Activated naive CD8-positive, alpha-beta T cell treated with anti-CD3 and anti-CD28 coated beads for 36 hours (primary cell): ENCODE measurements at regions not wholly inside any gene's neighbourhood (a gene's known extent, or its start where the extent isn't known, plus 50 kb on each side); places are given as distances from the start of the nearest gene placed in this dataset.
"Not testable (repeated sequence)": the region's sequence is repeated elsewhere in the genome, so short reads cannot be mapped to it uniquely, and the experiment has no call there.

Experiments
- DNase-seq: peaks from one replicate; pipeline ENCODE4 v3.0.0; 2021
- H3K27ac Mint-ChIP-seq: one replicate; pipeline ENCODE4 v1.8.0; 2022; ENCODE audit warnings: mild to moderate bottlenecking, moderate library complexity, mixed read lengths
- H3K27me3 Mint-ChIP-seq: one replicate; pipeline ENCODE4 v1.8.0; 2022; ENCODE audit warnings: mild to moderate bottlenecking, mixed read lengths
- H3K36me3 Mint-ChIP-seq: one replicate; pipeline ENCODE4 v1.8.0; 2021; ENCODE audit warnings: mild to moderate bottlenecking, mixed read lengths
- H3K4me1 Mint-ChIP-seq: one replicate; pipeline ENCODE4 v1.8.0; 2021; ENCODE audit warnings: mixed read lengths
- H3K4me3 Mint-ChIP-seq: one replicate; pipeline ENCODE4 v1.8.0; 2022; ENCODE audit warnings: mild to moderate bottlenecking, moderate library complexity, mixed read lengths
- H3K9me3 Mint-ChIP-seq: one replicate; pipeline ENCODE4 v1.8.0; 2022; ENCODE audit warnings: mixed read lengths

DNA sequence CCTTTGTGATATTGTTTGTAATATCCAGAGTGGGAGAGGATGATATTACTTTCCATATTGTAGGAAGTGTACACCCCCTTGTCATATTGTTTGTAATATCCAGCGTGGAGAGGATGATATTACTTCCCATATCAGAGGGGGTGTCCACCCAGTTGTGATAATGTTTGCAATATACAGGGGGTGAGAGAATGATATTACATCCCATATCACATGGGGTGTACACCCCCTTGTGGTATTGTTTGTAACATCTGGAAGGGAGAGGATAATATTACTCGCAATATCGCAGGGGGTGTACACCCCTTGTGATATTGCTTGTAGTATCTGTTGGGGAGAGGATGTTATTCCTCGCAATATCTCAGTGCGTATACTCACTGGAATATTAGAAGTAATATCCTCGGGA lies 61.5 kb downstream of the PRSS23 start:
- DNase-seq: no peak
- no peaks in the 10 kb centered on the region for H3K9me3 Mint-ChIP-seq
- H3K27ac Mint-ChIP-seq: no peak overlapping the region
- H3K4me3 Mint-ChIP-seq: no peak overlapping the region
- H3K36me3 Mint-ChIP-seq: no peaks in the 10 kb centered on the region
- H3K4me1 Mint-ChIP-seq: no peaks in the 10 kb centered on the region
- H3K27me3 Mint-ChIP-seq: peaks cover 18% of the 10 kb centered on the region

DNA sequence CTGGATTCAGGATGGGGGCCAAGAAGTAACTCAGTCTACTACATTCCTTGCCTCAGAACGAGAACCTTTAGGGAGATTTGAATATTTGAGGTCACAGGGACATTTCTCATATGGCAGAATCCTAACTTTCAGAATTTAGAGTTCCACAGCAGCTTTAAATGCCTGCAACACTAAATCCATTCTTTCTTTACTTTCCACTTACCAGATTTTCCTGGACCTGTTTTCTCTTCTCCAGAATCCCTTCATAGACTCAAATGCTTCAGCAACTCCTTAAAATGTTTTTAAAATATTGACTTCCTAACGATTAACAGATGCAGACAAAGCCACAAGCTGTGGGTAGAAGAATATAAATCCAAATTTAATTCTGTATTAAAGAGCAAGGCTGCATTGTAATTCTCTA lies 63.1 kb downstream of the PRSS23 start:
- no peaks in the 10 kb centered on the region for H3K4me1 Mint-ChIP-seq
- H3K27me3 Mint-ChIP-seq: peaks cover 15% of the 10 kb centered on the region
- no peaks in the 10 kb centered on the region for H3K36me3 Mint-ChIP-seq
- DNase-seq: no peak
- no peaks in the 10 kb centered on the region for H3K9me3 Mint-ChIP-seq
- no peak overlapping the region for H3K4me3 Mint-ChIP-seq
- no peak overlapping the region for H3K27ac Mint-ChIP-seq

DNA sequence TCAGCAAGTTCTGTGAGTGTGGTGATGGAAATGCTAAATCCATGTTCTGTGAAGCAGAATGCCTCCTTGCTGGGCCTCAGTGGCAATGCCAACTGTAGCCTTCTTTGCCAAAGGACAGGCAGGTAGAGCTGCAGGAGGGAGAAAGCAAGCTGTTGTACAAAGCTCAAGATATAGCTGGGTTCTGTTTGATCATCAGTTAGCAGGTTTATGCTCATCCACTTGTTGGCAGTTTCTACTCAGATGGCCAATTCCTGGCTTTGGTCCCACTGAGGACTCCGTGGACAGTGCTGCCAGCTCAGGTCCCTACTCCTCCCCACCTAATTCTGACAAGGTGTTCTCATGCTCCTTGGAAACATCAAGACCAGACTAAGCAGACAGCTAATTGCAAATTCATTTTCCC lies 65.1 kb downstream of the PRSS23 start:
- no peak for DNase-seq
- H3K27me3 Mint-ChIP-seq: peaks cover 5% of the 10 kb centered on the region
- no peak overlapping the region for H3K4me3 Mint-ChIP-seq
- no peaks in the 10 kb centered on the region for H3K36me3 Mint-ChIP-seq
- no peaks in the 10 kb centered on the region for H3K4me1 Mint-ChIP-seq
- H3K27ac Mint-ChIP-seq: no peak overlapping the region
- no peaks in the 10 kb centered on the region for H3K9me3 Mint-ChIP-seq

DNA sequence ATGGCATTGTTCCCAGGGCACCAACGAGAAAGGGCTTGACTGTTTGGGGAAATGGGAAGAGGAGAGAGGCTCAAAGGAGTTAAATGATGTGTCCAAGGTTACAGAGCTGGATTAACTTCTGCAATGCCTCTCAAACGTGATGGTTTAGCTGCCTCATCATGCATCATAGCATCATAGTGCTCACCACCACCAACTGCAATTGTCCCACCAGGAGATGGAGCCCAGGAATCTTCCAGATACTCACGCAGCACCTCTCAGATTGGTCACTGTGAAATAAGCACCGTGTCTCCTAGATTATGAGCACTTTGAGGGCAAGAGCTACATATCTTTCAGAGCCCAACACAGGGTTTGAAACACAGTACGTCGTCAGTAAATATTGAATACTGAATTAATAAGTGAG lies 69.2 kb downstream of the PRSS23 start:
- H3K4me1 Mint-ChIP-seq: no peaks in the 10 kb centered on the region
- DNase-seq: no peak
- H3K9me3 Mint-ChIP-seq: no peaks in the 10 kb centered on the region
- no peak overlapping the region for H3K27ac Mint-ChIP-seq
- no peaks in the 10 kb centered on the region for H3K36me3 Mint-ChIP-seq
- peaks cover 3% of the 10 kb centered on the region for H3K27me3 Mint-ChIP-seq
- H3K4me3 Mint-ChIP-seq: no peak overlapping the region

DNA sequence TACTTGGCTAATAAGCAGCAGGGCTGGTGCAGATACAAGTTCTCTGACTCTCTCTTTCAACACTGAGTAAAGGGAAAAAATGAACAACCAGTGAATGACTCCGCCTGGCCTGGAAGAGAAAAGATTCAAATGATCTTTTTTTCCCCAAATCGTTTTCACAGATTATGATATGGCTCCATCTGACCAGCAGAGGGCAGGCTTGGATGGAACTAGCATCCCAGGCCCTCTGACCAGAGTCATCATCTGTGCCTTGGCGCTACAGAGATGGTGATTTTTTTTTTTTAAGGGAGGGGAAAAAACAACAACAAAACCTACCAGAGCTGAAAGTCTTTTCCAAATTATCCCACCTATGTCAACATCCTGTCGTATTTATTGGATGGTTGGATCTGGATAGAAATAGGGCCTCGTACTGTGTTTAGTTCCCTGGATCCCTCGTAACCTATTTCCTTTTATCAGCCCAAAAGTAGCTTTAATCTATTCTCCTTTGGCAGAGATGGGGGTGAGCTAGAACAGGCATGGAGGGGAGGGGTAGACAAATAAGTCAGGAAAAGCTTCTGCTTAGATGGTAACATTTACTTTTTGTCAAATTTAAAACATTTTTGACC lies 69.7 kb downstream of the PRSS23 start:
- H3K4me1 Mint-ChIP-seq: no peaks in the 10 kb centered on the region
- H3K4me3 Mint-ChIP-seq: no peak overlapping the region
- H3K9me3 Mint-ChIP-seq: no peaks in the 10 kb centered on the region
- no peaks in the 10 kb centered on the region for H3K36me3 Mint-ChIP-seq
- H3K27me3 Mint-ChIP-seq: peaks cover 3% of the 10 kb centered on the region
- no peak overlapping the region for H3K27ac Mint-ChIP-seq
- DNase-seq: peak; percentile 21

DNA sequence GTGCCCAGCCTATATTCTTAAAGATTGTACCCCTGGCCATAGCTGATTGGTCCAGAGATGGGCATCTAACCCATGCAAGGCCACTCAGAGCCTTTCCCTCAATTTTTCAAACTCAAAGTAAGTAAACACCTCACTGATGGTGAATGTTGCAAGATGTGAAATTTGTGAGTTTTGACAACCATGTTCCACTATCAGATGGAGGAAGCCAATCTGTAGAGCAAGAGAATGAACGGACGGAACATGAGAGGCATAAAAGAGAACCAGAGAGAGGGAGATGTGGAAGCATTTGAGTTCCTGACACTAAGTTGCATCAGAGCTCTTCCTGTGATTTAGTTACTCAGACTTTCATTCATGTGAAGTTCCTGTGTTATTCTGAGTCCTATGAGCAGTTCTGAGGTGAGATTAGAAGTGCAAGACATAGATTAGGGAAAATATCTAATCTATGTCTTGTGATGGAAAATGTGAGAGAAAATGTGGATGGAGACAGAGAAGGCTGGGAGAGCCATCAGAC lies 73.3 kb downstream of the PRSS23 start:
- no peaks in the 10 kb centered on the region for H3K9me3 Mint-ChIP-seq
- H3K4me3 Mint-ChIP-seq: no peak overlapping the region
- peaks cover 3% of the 10 kb centered on the region for H3K27me3 Mint-ChIP-seq
- H3K27ac Mint-ChIP-seq: no peak overlapping the region
- DNase-seq: no peak
- H3K4me1 Mint-ChIP-seq: no peaks in the 10 kb centered on the region
- no peaks in the 10 kb centered on the region for H3K36me3 Mint-ChIP-seq

DNA sequence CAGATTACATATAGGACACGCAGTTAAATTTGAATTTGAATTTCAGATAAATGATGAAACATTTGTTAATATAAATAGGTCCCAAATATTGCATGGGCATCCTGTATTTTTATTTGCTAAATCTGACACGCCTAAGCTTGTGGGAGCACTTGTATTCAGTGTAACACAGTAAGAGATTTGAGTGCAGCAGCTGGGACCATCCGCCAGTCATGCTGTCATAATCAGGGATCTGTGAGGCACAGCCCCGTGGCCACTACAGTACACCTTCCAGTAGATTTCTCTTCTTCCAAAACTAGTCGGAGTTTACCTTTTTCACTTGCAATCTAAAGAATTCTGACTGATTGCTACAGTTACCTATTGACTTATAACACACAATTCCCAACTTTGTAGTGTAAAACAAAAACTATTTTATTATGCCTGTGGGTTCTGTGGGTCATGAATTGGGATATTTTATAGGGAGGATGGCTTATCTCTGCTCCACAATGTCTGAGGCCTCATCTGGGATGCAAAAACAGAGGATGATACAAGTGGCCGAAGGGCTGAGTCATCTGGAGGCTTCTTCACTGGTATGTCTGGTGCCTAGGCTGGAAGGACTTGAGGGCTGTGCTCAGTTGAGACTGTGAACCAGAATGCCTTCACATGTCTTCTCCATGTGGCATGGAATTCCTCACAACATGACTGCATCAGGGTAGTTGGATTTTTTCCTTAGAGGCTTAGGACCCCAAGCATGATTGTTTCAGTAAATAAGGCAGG lies 74.1 kb downstream of the PRSS23 start:
- no peak overlapping the region for H3K4me3 Mint-ChIP-seq
- no peaks in the 10 kb centered on the region for H3K4me1 Mint-ChIP-seq

DNA sequence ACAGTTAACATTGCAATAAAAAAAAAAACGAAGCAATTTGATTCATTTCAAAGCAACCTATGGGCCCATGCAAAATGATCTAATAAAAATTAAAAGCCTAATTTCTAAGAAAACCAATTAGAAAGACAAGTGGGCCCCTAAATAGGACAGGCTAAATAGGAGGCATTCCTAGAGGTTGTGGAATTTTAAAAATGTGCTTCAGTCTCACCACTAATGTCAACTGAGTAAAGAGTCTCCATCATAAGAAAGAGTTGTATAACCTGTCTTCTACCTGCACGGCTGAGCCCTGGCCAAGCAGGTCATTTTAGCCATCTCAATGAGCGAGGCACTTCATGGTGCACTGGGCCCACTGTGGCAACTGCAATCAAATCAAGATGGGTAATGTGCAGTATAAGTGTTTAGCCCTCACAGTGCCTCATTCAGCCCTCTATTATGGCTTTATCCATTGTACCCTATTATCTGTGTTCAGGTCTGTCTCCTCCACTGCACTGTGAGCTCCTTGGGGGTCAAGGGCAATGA lies 76.4 kb downstream of the PRSS23 start:
- no peak for DNase-seq
- Mint-ChIP-seq H3K4me3 (no peak overlapping the region), H3K36me3 (no peaks in the 10 kb centered on the region), H3K27me3 (no peaks in the 10 kb centered on the region), H3K27ac (no peak overlapping the region), H3K9me3 (no peaks in the 10 kb centered on the region), H3K4me1 (no peaks in the 10 kb centered on the region)

More for the DNA sequence above, 74.1 kb downstream of the PRSS23 start:
- no peaks in the 10 kb centered on the region for H3K36me3 Mint-ChIP-seq
- H3K27ac Mint-ChIP-seq: no peak overlapping the region
- no peak for DNase-seq
- no peaks in the 10 kb centered on the region for H3K9me3 Mint-ChIP-seq
- peaks cover 3% of the 10 kb centered on the region for H3K27me3 Mint-ChIP-seq

DNA sequence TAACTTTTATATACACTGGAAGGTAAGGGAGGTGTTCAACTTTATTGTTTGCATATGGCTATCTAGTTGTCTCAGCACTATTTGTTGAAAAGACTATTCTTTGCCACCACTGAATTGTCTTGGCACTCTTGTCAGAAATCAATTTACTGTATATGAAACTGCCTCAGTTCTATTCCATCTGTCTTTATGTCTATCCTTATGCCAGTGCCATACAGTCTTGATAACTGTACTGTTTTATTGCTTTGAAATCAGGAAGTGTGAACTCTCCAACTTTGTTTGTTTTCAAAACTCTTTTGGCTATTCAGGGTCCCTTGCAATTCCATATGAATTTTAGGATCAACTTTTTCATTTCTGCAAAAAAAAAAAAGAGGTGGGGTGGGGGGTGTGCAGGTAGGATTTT lies 77.2 kb downstream of the PRSS23 start:
- Mint-ChIP-seq H3K4me1 (no peaks in the 10 kb centered on the region), H3K36me3 (no peaks in the 10 kb centered on the region), H3K27ac (no peak overlapping the region), H3K4me3 (no peak overlapping the region), H3K27me3 (no peaks in the 10 kb centered on the region), H3K9me3 (no peaks in the 10 kb centered on the region)
- no peak for DNase-seq

DNA sequence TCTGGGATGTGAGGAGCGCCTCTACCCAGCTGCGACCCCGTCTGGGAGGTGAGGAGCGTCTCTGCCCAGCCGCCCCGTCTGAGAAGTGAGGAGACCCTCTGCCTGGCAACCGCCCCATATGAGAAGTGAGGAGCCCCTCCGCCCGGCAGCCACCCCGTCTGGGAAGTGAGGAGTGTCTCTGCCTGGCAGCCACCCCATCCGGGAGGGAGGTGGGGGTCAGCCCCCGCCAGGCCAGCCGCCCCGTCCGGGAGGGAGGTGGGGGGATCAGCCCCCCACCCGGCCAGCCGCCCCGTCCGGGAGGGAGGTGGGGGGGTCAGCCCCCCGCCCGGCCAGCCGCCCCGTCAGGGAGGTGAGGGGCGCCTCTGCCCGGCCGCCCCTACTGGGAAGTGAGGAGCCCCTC lies 76.0 kb downstream of the FZD4 start:
- not testable (repeated sequence) for DNase-seq, H3K27ac Mint-ChIP-seq, H3K36me3 Mint-ChIP-seq, H3K4me1 Mint-ChIP-seq, H3K4me3 Mint-ChIP-seq, H3K27me3 Mint-ChIP-seq, H3K9me3 Mint-ChIP-seq

DNA sequence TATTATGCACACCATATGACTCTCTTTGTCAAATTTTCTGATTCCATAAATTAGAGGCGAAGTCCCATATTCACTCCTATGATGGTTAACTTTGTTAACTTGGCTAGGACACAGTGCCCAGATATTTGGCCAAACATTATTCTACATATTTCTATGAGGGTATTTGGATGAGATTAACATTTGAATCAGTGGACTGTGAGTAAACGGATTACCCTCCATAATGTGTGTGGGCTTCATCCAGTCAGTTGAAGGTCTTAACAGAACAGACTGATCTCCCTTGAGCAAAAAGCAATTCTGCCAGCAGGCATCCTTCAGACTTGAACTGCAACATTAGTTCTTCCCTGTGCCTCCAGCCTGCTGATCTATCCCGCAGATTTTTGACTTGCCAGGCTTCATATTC lies 69.9 kb downstream of the FZD4 start:
- DNase-seq: no peak
- Mint-ChIP-seq H3K4me1 (no peaks in the 10 kb centered on the region), H3K27ac (no peak overlapping the region), H3K36me3 (no peaks in the 10 kb centered on the region), H3K9me3 (no peaks in the 10 kb centered on the region), H3K4me3 (no peak overlapping the region), H3K27me3 (peaks cover 13% of the 10 kb centered on the region)

DNA sequence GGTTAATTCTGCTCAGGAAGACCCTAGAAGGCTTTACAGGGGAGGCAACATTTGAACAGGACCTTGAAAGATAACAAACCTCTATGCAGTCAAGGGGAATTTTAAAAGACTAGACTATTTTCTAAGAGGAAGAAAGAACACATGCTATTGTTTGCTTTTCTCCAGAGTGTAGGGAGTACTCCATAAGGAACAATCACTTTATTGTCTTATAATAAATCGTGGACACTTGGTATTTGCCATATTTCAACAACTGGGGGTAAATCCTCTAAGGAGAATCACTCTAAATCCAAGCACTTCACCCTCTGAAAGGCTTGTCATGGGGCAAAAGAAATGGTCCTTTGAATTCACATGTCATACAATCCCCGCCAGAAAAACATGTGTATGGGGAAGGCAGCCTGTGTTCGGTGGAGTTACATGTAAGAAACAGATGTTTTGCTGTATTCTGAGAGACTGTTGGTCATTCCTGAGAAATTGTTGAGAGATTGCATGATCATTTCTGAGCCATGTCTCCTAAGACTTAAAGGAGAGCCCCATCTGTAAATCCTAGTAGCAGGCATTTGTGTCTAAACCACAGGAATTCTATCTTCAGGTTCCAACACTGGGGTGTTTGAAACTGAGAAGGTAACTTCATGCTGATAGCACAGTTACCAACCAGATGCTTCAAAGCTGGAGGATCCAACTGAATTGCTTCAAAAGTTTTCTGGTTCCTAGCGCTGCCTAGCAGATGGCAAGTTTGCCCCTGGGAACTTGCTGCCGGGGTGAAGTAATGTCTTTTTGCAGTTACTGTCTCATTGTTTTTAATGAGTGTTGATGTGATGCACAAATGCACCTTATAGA lies 66.8 kb downstream of the FZD4 start:
- Mint-ChIP-seq H3K9me3 (no peaks in the 10 kb centered on the region), H3K36me3 (no peaks in the 10 kb centered on the region), H3K4me1 (no peaks in the 10 kb centered on the region)

DNA sequence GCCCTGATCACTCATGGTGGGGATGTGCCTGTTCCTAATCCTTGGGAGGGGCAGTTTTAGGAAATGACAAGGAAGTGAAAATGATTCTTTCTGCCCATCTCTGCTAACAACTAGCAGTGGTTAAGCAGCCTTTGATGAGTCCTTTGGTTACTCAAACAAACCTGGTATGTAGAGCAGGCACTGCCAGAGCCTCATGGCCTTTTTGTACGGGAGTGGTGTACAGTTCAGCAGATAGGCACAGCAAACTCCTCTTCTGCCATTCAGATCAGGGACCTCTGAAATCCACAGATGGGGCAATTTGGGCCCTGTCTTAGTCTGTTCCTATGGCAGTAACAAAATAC lies 66.2 kb downstream of the FZD4 start:
- Mint-ChIP-seq H3K4me3 (no peak overlapping the region), H3K36me3 (no peaks in the 10 kb centered on the region), H3K4me1 (no peaks in the 10 kb centered on the region), H3K27ac (no peak overlapping the region), H3K27me3 (peaks cover 13% of the 10 kb centered on the region), H3K9me3 (no peaks in the 10 kb centered on the region)
- no peak for DNase-seq

More for the DNA sequence above, 66.8 kb downstream of the FZD4 start:
- no peak for DNase-seq
- H3K27me3 Mint-ChIP-seq: peaks cover 13% of the 10 kb centered on the region
- H3K27ac Mint-ChIP-seq: no peak overlapping the region
- no peak overlapping the region for H3K4me3 Mint-ChIP-seq

DNA sequence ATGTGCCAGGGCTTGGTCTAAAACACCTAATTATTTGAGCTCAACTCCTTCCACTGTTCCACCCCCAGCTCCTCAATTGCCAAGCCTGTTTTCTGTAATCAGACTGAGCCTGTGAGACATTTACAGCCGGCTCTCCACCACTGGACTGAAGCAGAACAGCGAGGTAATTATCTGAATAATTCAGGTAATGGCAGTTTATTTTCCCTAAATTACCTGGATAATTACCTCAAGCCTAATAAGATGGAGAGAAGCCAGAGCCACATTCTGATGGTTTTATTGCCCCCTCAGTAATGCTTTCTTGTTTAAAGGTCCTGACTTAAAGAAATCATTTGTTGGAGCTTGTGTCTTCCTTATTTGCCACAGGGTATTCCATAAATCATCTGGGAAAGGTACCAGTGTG lies 64.2 kb downstream of the FZD4 start:
- Mint-ChIP-seq H3K4me1 (no peaks in the 10 kb centered on the region), H3K36me3 (no peaks in the 10 kb centered on the region), H3K4me3 (no peak overlapping the region), H3K27me3 (peaks cover 13% of the 10 kb centered on the region), H3K27ac (no peak overlapping the region), H3K9me3 (no peaks in the 10 kb centered on the region)
- DNase-seq: no peak

DNA sequence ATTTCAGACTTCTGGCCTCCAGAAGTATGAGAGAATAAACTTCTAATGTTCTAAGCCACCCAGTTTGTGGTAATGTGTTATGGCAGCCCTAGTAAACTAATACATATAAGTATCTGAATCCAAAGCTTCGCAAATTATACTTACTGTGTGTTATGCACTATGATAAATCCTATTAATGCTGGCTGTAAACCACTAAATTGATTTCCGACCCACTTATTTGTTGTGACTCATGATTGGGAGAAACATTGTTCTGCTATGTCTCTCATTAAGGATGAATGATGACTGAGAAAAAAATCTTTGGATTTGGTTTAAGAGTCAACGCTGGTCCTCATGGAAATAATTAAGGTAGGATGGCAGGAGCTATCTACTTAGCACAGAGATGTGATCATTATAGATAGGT lies 62.0 kb downstream of the FZD4 start:
- peaks cover 5% of the 10 kb centered on the region for H3K27me3 Mint-ChIP-seq
- no peak for DNase-seq
- no peak overlapping the region for H3K27ac Mint-ChIP-seq
- H3K36me3 Mint-ChIP-seq: no peaks in the 10 kb centered on the region
- no peak overlapping the region for H3K4me3 Mint-ChIP-seq
- no peaks in the 10 kb centered on the region for H3K9me3 Mint-ChIP-seq
- H3K4me1 Mint-ChIP-seq: no peaks in the 10 kb centered on the region
